Stimulated activated CD8-positive, alpha-beta memory T cell treated with anti-CD3 and anti-CD28 coated beads, Interleukin-7, amount 100 ng/mL, for 24 hours (primary cell): ENCODE measurements at regions not wholly inside any gene's neighbourhood (a gene's known extent, or its start where the extent isn't known, plus 50 kb on each side); places are given as distances from the start of the nearest gene placed in this dataset.

Source experiments
- DNase-seq: peaks from one replicate; pipeline ENCODE4 v3.0.0-alpha.2; 2020; ENCODE audit warnings: low read depth

GRCh38 chr19:34109596-34109995, 62.7 kb upstream of the LSM14A start:
- no peak for DNase-seq

- no peak for DNase-seq
These were observed 53.2 kb upstream of the LSM14A start for GRCh38 chr19:34118879-34119748.

- no peak for DNase-seq
These were observed 52.2 kb upstream of the LSM14A start for GRCh38 chr19:34120141-34120540.

- peak; percentile 21 for DNase-seq
These were observed 51.3 kb upstream of the LSM14A start for GRCh38 chr19:34120846-34121639.
